BLaER1 treated with 17β-estradiol and CSF1 and Interleukin-3, amounts not matched to agents 10 nM and 100 nM (cell line): ENCODE measurements at regions not wholly inside any gene's neighbourhood (a gene's known extent, or its start where the extent isn't known, plus 50 kb on each side); places are given as distances from the start of the nearest gene placed in this dataset.
A peak's percentile ranks its signal among the peaks of the same experiment; 100 is the strongest.

Experiments
- H3K27ac ChIP-seq, 11 experiments: shearing (Covaris generic); formaldehyde crosslinking; 2 replicates each; pipeline ENCODE4 v1.8.1; 2022
- H3K27me3 ChIP-seq, 11 experiments: shearing (Covaris generic); formaldehyde crosslinking; 2 replicates each; pipeline ENCODE4 v1.8.1; 2022
- H3K36me3 ChIP-seq, 11 experiments: shearing (Covaris generic); formaldehyde crosslinking; 2 replicates each; pipeline ENCODE4 v1.8.1; 2022
- H3K4me1 ChIP-seq, 10 experiments: shearing (Covaris generic); formaldehyde crosslinking; 2 replicates each; pipeline ENCODE4 v1.8.1; 2022
- H3K4me2 ChIP-seq, 11 experiments: shearing (Covaris generic); formaldehyde crosslinking; 2 replicates each; pipeline ENCODE4 v1.8.1; 2022
- H3K4me3 ChIP-seq, 10 experiments: shearing (Covaris generic); formaldehyde crosslinking; 2 replicates each; pipeline ENCODE4 v1.8.1; 2022
- H3K9ac ChIP-seq, 11 experiments: shearing (Covaris generic); formaldehyde crosslinking; 2 replicates each; pipeline ENCODE4 v1.8.1; 2022
- H3K9me3 ChIP-seq, 11 experiments: shearing (Covaris generic); formaldehyde crosslinking; replicated peaks in 1 of 11; 2 replicates each; pipeline ENCODE4 v1.8.1; 2022
- H4K20me1 ChIP-seq, 11 experiments: shearing (Covaris generic); formaldehyde crosslinking; 2 replicates each; pipeline ENCODE4 v1.8.1; 2022
- Cebpa-rat ChIP-seq, 11 experiments: shearing (Covaris generic); IDR thresholded peaks; 2 replicates each; pipeline ENCODE4 v1.8.1; 2022

DNA sequence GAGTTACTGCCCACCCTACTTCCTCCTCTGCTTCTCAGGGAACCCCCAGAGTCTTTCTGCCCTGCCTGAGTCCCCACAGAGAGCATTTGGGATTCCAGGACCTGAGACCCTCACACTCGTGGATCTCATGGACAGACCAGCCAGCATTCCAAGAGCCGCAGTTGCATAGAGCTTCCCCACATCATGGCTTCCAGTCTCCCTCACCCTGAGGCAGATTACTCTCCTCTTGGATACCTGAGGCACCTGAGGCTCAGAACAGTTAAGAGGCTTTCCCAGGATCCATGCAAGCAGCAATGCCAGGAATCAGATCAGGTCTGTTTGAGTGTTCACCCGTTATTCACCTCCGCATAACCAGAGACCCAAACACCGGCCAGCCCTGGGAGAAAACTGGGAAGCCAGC, 102.2 kb downstream of the TRIM29 start:
- Histone ChIP-seq H3K4me2 (no peak overlapping the region), H4K20me1 (no peaks in the 10 kb centered on the region; a peak in 1 of 22 replicates), H3K27me3 (no peaks in the 10 kb centered on the region), H3K4me3 (no peak overlapping the region), H3K36me3 (no peaks in the 10 kb centered on the region), H3K4me1 (no peaks in the 10 kb centered on the region), H3K9me3 (peaks cover 0 to 10% (median 5%) of the 10 kb centered on the region in 11 experiments; a peak in 3 of 22 replicates), H3K9ac (no peak overlapping the region), H3K27ac (no peak overlapping the region)
- no peak for TF ChIP-seq Cebpa-rat (IDR thresholded peaks at IDR 0.05)

DNA sequence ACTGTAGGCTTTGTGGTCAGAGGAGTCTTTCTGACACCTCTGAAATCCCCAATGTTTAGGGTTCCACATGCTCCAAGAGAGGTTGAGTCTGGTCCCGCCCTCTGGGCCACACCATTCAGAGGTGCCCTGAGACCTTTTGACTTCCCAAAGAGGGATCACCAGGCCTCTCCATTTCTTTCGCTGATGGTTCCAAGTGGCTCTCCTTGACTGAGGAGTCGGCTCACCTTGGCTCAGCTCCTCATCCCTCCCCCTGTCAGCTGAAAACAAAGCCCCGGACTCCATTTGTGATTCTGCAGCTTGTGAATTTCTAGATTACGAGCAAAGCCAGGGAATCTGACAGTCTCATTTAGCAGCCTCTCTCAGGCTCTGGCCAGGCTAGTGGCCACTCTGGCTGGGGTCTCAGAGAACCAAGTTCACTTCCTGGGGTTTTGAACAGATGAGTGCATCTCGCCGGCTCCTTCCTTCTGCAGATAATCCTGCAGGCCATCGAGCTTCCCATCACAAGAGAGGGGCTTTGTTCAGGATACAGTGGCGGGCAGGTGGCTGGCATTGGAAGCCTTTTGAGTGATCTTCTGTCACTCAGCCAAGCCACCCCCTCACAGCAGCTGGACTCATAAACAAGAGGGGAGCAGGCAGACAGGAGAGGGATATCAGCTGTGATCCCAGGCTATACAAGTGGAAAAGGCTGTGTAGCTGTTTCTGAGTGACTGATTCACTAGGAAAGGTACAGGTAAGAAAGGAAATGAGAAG, 102.9 kb downstream of the TRIM29 start:
- no peak for TF ChIP-seq Cebpa-rat (IDR thresholded peaks at IDR 0.05)
- peaks cover 0 to 10% (median 5%) of the 10 kb centered on the region in 11 experiments; a peak in 3 of 22 replicates for H3K9me3 ChIP-seq
- no peaks in the 10 kb centered on the region; a peak in 1 of 22 replicates for H4K20me1 ChIP-seq
- H3K9ac ChIP-seq: no peak overlapping the region
- H3K27ac ChIP-seq: no peak overlapping the region
- no peaks in the 10 kb centered on the region for H3K4me1 ChIP-seq
- H3K36me3 ChIP-seq: no peaks in the 10 kb centered on the region
- no peak overlapping the region for H3K4me3 ChIP-seq
- no peak overlapping the region for H3K4me2 ChIP-seq
- no peaks in the 10 kb centered on the region for H3K27me3 ChIP-seq

DNA sequence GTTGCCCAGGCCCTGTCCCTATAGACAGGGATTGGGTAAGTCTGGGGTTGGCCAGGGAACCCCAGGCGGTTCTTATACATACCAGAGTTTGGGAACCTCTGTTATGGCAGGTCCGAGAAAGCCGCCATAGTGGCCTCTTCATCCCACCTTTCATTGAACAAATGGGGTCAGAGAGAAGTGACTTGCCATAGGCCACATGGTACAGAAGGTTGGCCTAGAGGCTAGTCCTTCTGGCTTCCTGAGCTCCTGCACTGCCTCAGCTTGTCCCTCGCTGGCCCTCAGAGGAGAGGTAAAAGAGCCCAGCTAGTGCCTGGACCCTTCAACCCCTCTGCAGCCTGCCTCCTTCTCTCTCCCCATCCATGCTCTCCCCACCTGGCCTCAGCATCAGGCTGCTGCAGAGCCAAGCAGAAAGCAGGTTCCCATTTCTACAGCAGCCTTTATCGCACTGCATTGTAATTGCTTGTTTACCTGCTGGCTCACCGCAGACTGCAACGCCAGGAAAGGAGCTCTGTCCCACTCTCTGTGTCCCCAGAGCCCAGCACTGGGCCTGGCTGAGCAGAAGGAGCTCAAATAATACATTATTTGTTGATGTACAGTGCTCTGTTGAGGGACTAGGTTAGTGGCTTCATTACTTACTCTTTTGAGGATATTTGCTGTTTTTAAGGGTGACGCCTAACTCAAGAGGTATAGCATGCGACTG, 103.6 kb downstream of the TRIM29 start:
- Histone ChIP-seq H3K4me2 (no peak overlapping the region), H3K27me3 (no peaks in the 10 kb centered on the region)
- no peak for TF ChIP-seq Cebpa-rat (IDR thresholded peaks at IDR 0.05)

DNA sequence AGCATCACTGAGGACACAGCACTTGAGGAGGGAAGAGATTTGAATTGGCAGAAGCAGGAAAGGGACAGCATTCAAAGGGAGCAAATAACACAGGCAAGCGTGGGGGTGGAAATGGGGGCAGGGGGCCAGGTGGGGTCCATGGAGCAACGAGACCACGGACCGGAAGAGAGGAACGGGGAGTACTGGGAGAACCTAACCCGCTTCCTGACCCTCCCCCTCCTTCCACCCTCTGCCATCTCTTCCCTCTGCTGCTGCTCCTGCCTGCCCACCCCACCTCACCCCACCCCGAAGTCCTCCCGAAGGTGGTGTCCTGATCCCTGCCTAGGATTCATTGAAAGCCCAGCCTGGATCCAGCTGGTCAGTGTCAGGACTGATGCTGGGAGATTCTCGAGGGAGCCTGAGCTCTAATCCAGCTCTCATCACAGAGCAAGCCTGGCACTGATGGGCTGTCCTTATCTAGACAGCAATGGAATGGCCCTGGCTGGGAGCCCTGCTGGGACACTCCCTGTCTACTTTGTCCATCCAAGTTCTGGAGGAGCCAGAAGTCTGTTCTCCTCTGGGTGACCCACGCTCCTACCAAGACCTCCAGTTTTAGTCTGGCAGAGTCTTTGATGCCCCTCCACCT, 105.0 kb downstream of the TRIM29 start:
- Histone ChIP-seq H3K4me1 (peaks cover 0 to 7% (median 1%) of the 10 kb centered on the region in 10 experiments; a peak in 5 of 20 replicates), H3K27ac (no peak overlapping the region), H3K9ac (no peak overlapping the region), H3K27me3 (peaks cover 0 to 6% (median 2%) of the 10 kb centered on the region in 11 experiments; a peak in 14 of 22 replicates), H3K4me2 (no peak overlapping the region), H3K4me3 (no peak overlapping the region), H4K20me1 (no peaks in the 10 kb centered on the region), H3K36me3 (no peaks in the 10 kb centered on the region), H3K9me3 (peaks cover 0 to 10% (median 5%) of the 10 kb centered on the region in 11 experiments; a peak in 3 of 22 replicates)
- TF ChIP-seq Cebpa-rat (IDR thresholded peaks at IDR 0.05): no peak

More for the DNA sequence above, 103.6 kb downstream of the TRIM29 start:
- Histone ChIP-seq H3K4me1 (peaks cover 0 to 6% (median 0%) of the 10 kb centered on the region in 10 experiments; a peak in 4 of 20 replicates), H3K27ac (no peak overlapping the region), H3K9me3 (peaks cover 0 to 10% (median 5%) of the 10 kb centered on the region in 11 experiments; a peak in 3 of 22 replicates), H3K36me3 (no peaks in the 10 kb centered on the region), H4K20me1 (no peaks in the 10 kb centered on the region; a peak in 1 of 22 replicates), H3K4me3 (no peak overlapping the region), H3K9ac (no peak overlapping the region)

DNA sequence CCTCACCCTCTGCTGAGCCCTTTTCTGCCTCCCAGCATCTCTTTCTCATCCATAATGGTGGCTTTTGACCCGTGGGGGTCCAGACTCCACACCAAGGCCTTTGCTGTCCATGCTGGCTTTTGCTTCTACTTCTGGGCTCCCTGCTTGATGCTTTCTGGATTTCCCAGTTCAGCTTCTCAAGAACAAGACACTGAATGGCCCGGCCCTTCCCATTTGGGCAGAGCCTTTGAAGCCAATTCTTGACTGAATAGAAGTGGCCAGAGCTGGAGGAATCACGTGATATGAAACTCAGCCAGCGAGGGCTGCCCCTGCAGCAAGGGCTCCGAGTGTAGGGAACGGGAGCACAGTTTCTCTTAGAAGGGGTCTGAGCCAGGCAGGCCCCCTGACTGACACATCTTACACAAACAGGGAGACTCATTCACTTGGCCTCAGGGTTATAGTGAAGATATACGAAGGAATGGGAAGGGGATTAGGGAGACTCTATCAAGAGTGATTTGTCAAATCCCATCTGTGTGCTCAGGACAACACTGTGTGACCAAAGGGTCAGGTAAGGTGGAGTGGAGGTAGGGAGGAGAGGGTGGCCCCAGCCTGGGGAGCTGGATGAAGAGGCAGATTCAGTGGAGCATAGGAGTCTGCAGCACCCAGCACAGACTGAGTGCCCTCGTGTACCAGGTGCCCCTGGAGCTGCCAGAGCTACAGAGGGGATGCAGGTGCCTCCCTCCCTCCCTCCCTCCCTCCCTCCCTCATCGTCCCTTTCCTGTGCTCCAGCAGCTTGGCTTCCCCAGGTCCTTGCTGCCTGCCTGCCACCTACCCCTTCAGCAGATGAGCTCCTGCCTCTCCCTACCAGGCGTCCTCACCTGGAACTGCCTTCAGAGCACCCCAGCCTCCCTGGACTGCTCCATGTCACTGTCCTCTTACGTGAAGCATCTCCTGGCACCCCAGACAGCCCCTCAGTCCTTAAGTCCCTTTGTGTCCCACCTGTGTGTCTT, 106.0 kb downstream of the TRIM29 start:
- no peaks in the 10 kb centered on the region for H3K36me3 ChIP-seq
- TF ChIP-seq Cebpa-rat (IDR thresholded peaks at IDR 0.05): no peak

DNA sequence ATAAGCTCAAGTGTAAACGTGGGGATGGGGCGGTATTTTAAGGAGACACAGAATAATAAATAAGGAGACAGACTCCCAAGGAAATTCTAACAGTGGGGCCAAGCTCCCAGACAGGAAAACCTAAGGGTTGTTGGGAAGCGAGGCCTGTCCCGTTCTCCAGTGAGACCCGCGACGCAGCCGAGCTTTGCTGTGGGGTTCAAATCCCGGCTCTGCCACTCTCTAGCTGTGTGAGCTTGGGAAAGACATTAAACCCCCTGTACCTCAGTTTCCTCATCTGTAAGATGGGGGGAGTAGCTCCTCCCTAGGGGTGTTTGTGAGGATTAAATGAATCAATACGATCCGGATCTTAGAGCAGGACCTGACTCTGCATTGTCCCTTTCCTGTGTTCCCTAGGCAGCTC, 106.8 kb downstream of the TRIM29 start:
- peaks cover 0 to 4% (median 0%) of the 10 kb centered on the region in 11 experiments; a peak in 1 of 22 replicates for H4K20me1 ChIP-seq
- peaks cover 0 to 17% (median 8%) of the 10 kb centered on the region in 10 experiments; a peak in 8 of 20 replicates for H3K4me1 ChIP-seq
- H3K4me3 ChIP-seq: no peak overlapping the region
- no peak for TF ChIP-seq Cebpa-rat (IDR thresholded peaks at IDR 0.05)
- no peaks in the 10 kb centered on the region for H3K36me3 ChIP-seq
- H3K27ac ChIP-seq: no peak overlapping the region
- H3K9ac ChIP-seq: no peak overlapping the region
- H3K4me2 ChIP-seq: no peak overlapping the region
- H3K27me3 ChIP-seq: peaks cover 10 to 20% (median 15%) of the 10 kb centered on the region in 11 experiments
- peaks cover 0 to 9% (median 3%) of the 10 kb centered on the region in 11 experiments; a peak in 12 of 22 replicates for H3K9me3 ChIP-seq

More for the DNA sequence above, 106.0 kb downstream of the TRIM29 start:
- Histone ChIP-seq H3K4me3 (no peak overlapping the region), H4K20me1 (peaks cover 0 to 4% (median 0%) of the 10 kb centered on the region in 11 experiments; a peak in 1 of 22 replicates), H3K4me2 (no peak overlapping the region), H3K27ac (no peak overlapping the region), H3K4me1 (peaks cover 0 to 15% (median 8%) of the 10 kb centered on the region in 10 experiments; a peak in 8 of 20 replicates), H3K27me3 (peaks cover 9 to 16% (median 12%) of the 10 kb centered on the region in 11 experiments), H3K9ac (no peak overlapping the region), H3K9me3 (peaks cover 0 to 6% (median under 1%) of the 10 kb centered on the region in 11 experiments; a peak in 3 of 22 replicates)

DNA sequence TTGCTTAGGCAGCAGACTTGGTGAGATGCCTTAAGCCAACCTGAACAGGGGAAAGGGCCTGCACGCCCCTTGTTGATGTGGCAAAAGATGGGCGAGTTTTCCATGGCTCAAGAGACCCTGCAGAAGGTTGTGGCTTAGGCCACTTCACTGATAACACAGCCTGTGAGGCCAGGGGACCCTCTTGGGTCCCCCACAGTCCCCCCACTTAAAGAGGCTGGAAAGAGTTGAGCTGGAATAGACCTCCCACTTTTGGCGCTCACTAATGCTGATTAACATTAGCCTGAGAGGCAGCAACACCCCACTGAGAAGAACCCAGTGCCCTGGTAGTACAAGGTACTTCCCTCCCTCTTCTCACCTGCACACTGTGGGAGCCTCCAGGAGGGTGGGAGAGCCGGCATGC, 107.5 kb downstream of the TRIM29 start:
- Histone ChIP-seq H3K27me3 (peaks cover 10 to 20% (median 15%) of the 10 kb centered on the region in 11 experiments), H3K4me2 (peak overlapping the region in 3 of 11 experiments; percentile 15 to 23 (median 22); a peak in 1 of 22 replicates), H3K27ac (no peak overlapping the region), H3K4me1 (peaks cover 0 to 17% (median 8%) of the 10 kb centered on the region in 10 experiments; a peak in 8 of 20 replicates), H4K20me1 (peaks cover 0 to 4% (median 0%) of the 10 kb centered on the region in 11 experiments; a peak in 1 of 22 replicates), H3K4me3 (no peak overlapping the region), H3K9ac (no peak overlapping the region), H3K36me3 (no peaks in the 10 kb centered on the region), H3K9me3 (peaks cover 0 to 12% (median 7%) of the 10 kb centered on the region in 11 experiments; a peak in 12 of 22 replicates)
- TF ChIP-seq Cebpa-rat (IDR thresholded peaks at IDR 0.05): no peak

DNA sequence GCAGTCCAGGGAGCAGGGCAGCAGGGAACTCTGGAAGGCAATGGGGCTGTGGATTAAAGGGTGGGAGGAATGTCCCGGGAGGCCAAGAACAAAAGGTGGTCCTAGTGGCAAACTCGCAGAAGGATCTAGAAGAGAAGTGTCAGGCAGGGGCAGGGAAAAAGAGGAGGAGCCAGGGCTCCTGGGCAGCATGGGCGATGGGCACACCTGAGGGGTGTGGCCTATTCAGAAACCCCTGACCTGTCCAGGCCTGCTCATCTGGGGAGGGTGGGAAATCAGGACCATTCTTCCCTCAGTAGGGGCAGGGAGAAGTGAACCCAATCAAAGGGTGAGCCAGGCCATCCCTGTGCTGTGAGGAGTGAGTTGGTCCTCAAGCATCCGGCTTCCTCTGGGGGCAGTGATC, 108.6 kb downstream of the TRIM29 start:
- no peak overlapping the region for H3K27ac ChIP-seq
- peaks cover 0 to 13% (median 7%) of the 10 kb centered on the region in 11 experiments; a peak in 11 of 22 replicates for H3K9me3 ChIP-seq
- no peaks in the 10 kb centered on the region for H3K36me3 ChIP-seq
- H3K4me3 ChIP-seq: no peak overlapping the region
- peaks cover 0 to 17% (median 8%) of the 10 kb centered on the region in 10 experiments; a peak in 8 of 20 replicates for H3K4me1 ChIP-seq
- H3K27me3 ChIP-seq: peaks cover 10 to 20% (median 15%) of the 10 kb centered on the region in 11 experiments
- no peak for TF ChIP-seq Cebpa-rat (IDR thresholded peaks at IDR 0.05)
- no peak overlapping the region for H3K9ac ChIP-seq
- H4K20me1 ChIP-seq: peaks cover 0 to 4% (median 0%) of the 10 kb centered on the region in 11 experiments; a peak in 1 of 22 replicates
- peak overlapping the region in 7 of 11 experiments; percentile 2 to 23 (median 14); a peak in 3 of 22 replicates for H3K4me2 ChIP-seq
